ENCODE measurements at regions not wholly inside any gene's neighbourhood (a gene's known extent, or its start where the extent isn't known, plus 50 kb on each side); places are given as distances from the start of the nearest gene placed in this dataset.

DNA sequence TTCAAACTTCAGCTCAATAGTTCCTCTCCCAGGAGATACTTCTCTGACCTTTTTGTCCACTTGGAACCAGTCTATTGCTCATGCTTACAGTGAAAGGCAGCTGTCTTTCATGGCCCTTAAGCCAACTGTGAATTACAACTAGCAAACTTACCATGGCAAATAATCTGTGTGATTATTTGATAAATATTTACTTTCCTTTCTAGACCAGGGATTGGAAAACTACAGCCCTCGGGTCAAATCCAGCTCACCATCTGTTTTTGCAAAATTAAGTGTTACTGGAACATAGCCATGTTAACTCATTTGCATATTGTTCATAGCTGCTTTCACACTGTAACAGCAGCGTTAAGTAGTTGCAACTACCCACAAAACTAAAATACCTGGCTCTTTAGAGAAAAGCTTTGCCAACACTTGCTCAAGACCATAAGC, 289.1 kb upstream of the MCTP2 start:
- ATAC-seq = no peak
- TF ChIP-seq PPARA (CRISPR knock-in tag; IDR thresholded peaks at IDR 0.05; ENCODE audit: borderline replicate concordance) (no peak), OSR1 (CRISPR knock-in tag; IDR thresholded peaks at IDR 0.05) (no peak), ISL1 (CRISPR knock-in tag; IDR thresholded peaks at IDR 0.05) (no peak), BACH2 (CRISPR knock-in tag; IDR thresholded peaks at IDR 0.05; ENCODE audit: borderline replicate concordance) (no peak), GLIS3 (CRISPR knock-in tag; IDR thresholded peaks at IDR 0.05) (no peak), ZC3H10 (CRISPR knock-in tag; IDR thresholded peaks at IDR 0.05) (no peak), CSDC2 (CRISPR knock-in tag; IDR thresholded peaks at IDR 0.05) (no peak), ZNF8 (CRISPR knock-in tag; IDR thresholded peaks at IDR 0.05) (no peak), ZNF70 (CRISPR knock-in tag; IDR thresholded peaks at IDR 0.05) (no peak), ZFP3 (CRISPR knock-in tag; IDR thresholded peaks at IDR 0.05) (no peak), ZFP30 (CRISPR knock-in tag; IDR thresholded peaks at IDR 0.05) (no peak)
- TF ChIP-seq, protein P1, sequence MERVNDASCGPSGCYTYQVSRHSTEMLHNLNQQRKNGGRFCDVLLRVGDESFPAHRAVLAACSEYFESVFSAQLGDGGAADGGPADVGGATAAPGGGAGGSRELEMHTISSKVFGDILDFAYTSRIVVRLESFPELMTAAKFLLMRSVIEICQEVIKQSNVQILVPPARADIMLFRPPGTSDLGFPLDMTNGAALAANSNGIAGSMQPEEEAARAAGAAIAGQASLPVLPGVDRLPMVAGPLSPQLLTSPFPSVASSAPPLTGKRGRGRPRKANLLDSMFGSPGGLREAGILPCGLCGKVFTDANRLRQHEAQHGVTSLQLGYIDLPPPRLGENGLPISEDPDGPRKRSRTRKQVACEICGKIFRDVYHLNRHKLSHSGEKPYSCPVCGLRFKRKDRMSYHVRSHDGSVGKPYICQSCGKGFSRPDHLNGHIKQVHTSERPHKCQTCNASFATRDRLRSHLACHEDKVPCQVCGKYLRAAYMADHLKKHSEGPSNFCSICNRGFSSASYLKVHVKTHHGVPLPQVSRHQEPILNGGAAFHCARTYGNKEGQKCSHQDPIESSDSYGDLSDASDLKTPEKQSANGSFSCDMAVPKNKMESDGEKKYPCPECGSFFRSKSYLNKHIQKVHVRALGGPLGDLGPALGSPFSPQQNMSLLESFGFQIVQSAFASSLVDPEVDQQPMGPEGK (CRISPR knock-in tag; IDR thresholded peaks at IDR 0.05; ENCODE audit: borderline replicate concordance) = no peak
- TF ChIP-seq, protein P2, sequence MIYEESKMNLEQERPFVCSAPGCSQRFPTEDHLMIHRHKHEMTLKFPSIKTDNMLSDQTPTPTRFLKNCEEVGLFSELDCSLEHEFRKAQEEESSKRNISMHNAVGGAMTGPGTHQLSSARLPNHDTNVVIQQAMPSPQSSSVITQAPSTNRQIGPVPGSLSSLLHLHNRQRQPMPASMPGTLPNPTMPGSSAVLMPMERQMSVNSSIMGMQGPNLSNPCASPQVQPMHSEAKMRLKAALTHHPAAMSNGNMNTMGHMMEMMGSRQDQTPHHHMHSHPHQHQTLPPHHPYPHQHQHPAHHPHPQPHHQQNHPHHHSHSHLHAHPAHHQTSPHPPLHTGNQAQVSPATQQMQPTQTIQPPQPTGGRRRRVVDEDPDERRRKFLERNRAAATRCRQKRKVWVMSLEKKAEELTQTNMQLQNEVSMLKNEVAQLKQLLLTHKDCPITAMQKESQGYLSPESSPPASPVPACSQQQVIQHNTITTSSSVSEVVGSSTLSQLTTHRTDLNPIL (CRISPR knock-in tag; IDR thresholded peaks at IDR 0.05; ENCODE audit: low read depth) = no peak
- TF ChIP-seq, protein P3, sequence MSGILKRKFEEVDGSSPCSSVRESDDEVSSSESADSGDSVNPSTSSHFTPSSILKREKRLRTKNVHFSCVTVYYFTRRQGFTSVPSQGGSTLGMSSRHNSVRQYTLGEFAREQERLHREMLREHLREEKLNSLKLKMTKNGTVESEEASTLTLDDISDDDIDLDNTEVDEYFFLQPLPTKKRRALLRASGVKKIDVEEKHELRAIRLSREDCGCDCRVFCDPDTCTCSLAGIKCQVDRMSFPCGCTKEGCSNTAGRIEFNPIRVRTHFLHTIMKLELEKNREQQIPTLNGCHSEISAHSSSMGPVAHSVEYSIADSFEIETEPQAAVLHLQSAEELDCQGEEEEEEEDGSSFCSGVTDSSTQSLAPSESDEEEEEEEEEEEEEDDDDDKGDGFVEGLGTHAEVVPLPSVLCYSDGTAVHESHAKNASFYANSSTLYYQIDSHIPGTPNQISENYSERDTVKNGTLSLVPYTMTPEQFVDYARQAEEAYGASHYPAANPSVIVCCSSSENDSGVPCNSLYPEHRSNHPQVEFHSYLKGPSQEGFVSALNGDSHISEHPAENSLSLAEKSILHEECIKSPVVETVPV (CRISPR knock-in tag; IDR thresholded peaks at IDR 0.05) = no peak
- TF ChIP-seq, protein P4, sequence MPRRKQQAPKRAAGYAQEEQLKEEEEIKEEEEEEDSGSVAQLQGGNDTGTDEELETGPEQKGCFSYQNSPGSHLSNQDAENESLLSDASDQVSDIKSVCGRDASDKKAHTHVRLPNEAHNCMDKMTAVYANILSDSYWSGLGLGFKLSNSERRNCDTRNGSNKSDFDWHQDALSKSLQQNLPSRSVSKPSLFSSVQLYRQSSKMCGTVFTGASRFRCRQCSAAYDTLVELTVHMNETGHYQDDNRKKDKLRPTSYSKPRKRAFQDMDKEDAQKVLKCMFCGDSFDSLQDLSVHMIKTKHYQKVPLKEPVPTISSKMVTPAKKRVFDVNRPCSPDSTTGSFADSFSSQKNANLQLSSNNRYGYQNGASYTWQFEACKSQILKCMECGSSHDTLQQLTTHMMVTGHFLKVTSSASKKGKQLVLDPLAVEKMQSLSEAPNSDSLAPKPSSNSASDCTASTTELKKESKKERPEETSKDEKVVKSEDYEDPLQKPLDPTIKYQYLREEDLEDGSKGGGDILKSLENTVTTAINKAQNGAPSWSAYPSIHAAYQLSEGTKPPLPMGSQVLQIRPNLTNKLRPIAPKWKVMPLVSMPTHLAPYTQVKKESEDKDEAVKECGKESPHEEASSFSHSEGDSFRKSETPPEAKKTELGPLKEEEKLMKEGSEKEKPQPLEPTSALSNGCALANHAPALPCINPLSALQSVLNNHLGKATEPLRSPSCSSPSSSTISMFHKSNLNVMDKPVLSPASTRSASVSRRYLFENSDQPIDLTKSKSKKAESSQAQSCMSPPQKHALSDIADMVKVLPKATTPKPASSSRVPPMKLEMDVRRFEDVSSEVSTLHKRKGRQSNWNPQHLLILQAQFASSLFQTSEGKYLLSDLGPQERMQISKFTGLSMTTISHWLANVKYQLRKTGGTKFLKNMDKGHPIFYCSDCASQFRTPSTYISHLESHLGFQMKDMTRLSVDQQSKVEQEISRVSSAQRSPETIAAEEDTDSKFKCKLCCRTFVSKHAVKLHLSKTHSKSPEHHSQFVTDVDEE (CRISPR knock-in tag; IDR thresholded peaks at IDR 0.05) = no peak

DNA sequence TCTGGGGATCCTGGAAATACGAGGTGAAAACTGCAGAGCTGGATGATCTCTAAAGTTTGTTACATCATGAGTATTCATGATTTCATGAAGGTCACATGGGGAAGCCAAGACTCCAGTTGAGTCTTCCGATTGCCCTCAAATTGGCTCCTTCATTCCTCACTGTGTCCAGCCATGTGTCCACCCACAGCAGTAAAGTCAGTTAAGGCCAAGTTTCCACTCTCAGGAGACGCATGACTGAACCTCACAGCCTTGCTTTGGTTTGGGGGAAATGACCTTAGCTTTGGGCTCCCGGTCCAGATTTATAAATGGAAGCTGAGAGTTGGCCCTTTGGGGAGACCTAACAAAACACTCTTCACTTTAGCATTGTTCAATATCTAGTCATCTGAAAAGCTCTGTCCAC, 289.7 kb upstream of the MCTP2 start:
- no peak for TF ChIP-seq GLIS3 (CRISPR knock-in tag; IDR thresholded peaks at IDR 0.05)
- TF ChIP-seq, protein P5, sequence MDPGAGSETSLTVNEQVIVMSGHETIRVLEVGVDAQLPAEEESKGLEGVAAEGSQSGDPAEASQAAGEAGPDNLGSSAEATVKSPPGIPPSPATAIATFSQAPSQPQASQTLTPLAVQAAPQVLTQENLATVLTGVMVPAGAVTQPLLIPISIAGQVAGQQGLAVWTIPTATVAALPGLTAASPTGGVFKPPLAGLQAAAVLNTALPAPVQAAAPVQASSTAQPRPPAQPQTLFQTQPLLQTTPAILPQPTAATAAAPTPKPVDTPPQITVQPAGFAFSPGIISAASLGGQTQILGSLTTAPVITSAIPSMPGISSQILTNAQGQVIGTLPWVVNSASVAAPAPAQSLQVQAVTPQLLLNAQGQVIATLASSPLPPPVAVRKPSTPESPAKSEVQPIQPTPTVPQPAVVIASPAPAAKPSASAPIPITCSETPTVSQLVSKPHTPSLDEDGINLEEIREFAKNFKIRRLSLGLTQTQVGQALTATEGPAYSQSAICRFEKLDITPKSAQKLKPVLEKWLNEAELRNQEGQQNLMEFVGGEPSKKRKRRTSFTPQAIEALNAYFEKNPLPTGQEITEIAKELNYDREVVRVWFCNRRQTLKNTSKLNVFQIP (CRISPR knock-in tag; IDR thresholded peaks at IDR 0.05; ENCODE audit: borderline replicate concordance, low read depth) = no peak
- no peak for TF ChIP-seq ISL1 (CRISPR knock-in tag; IDR thresholded peaks at IDR 0.05)
- TF ChIP-seq ZNF565 (CRISPR knock-in tag; conservative IDR thresholded peaks at IDR 0.05; ENCODE audit: low read depth) = no peak
- no peak for TF ChIP-seq ZC3H10 (CRISPR knock-in tag; IDR thresholded peaks at IDR 0.05)
- no peak for TF ChIP-seq ARNTL (CRISPR knock-in tag; IDR thresholded peaks at IDR 0.05; ENCODE audit: borderline replicate concordance, low read depth)
- TF ChIP-seq, protein P3 (CRISPR knock-in tag; IDR thresholded peaks at IDR 0.05) = no peak
- no peak for TF ChIP-seq CSDC2 (CRISPR knock-in tag; IDR thresholded peaks at IDR 0.05)
- TF ChIP-seq ESRRG (CRISPR knock-in tag; IDR thresholded peaks at IDR 0.05) = no peak
- no peak for TF ChIP-seq ZFP3 (CRISPR knock-in tag; IDR thresholded peaks at IDR 0.05)
- TF ChIP-seq, protein P4 (CRISPR knock-in tag; IDR thresholded peaks at IDR 0.05) = no peak
- TF ChIP-seq ZNF70 (CRISPR knock-in tag; IDR thresholded peaks at IDR 0.05) = no peak
- ATAC-seq = no peak
